ENCODE measurements at regions not wholly inside any gene's neighbourhood (a gene's known extent, or its start where the extent isn't known, plus 50 kb on each side); places are given as distances from the start of the nearest gene placed in this dataset.

DNA sequence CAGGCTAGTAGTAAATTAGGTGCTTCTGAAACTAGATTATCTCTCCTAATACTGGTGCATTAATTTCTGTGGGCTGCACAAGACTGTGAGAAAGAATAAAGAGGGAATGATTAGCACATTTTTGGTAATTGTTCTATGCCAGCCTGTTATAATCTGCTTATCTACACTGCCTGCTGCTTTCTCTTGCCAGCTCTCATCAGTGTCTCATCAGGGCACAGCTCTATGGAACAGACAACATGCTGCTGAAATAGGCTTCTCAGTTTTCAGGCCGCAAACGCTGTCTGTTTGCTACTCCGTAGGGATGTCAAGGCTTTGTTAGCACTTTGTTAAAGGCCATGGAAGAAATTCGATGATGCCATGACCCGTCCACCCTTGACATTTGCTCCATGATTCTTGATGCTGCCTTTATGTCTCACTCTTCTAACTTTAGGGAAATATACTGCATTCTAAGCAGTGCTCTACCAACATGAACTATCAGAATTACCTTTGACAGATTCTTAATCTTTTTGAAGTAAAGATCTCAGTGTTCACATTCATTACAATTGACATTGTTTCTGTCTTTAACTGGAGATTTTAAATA is 84.0 kb upstream of the PRR20A start:
- DNase-seq (ENCODE audit: low spot score): no peak

DNA sequence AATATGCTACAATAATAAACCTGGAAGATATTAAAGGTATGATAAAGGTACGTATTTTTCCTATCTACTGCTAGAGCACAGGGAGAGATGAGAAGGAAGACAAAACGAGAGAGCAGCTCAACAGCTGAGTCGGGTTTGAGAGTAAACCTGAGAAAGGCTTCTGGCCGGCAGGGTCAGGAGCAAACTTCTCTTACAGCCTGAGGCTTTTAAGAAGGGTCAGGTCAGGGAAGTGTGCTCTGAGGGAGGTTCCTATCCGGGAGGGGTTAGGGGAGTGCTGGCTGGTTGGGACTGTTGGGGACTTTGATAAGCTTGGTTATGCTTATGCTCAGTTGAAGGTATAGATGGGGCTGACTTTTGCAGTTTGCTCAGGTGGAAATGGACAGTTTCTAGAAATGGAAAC is 77.7 kb upstream of the PRR20A start:
- no peak for DNase-seq (ENCODE audit: low spot score)

DNA sequence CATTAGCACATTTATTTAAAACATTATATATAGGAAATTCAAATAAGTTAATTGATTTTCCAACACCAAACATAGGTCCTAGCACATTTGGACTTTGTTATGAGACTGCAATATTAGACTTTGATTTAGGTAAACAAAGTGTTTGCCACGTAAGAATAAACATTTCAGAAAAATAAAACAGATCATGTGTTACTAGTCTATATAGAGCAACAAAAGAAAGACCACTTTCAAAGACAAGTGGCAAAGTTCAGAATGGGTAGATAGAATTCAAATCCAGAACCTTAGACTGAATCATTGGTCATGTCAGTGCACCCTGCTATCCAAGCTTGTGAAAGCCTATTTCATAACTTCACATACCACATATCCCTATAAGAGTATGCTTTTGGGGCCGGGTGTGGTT is 66.7 kb upstream of the PRR20A start:
- no peak for DNase-seq (ENCODE audit: low spot score)

DNA sequence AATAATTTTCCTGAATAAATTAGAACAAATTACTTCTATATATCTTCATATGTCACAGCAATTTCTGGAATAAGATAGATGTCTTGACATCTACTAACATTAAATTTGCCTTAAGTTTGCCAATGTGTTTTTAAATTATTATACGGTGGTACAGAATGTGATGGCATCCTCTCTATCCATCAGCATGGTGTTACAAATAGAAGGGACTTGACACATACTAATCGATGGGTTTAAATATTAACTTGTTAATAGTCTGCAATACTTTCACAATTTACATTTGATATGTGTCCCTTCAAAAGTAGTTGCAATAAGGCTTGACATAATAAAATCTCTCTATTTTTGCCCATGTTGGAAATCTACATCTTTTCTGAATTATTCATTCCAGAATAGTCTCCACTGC is 65.1 kb upstream of the PRR20A start:
- DNase-seq (ENCODE audit: low spot score): no peak

DNA sequence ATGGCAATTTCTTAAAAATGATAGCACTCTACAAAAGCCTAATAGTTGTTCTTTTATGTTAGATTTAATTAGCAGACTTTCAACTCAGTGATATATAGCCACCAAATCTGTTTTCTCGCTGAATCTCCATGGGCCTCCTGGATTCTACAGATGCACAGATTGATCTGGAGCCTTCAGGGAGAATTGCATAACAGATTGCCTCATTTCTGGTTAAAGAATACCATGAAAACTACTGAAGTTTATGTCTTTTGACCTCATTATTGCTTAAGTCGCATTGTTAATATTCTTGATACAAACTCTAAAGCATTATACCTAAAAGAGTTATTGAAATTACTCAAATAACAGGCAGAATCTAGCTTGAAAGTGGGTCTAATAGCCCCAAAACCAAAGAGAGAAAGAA is 53.7 kb upstream of the PRR20A start:
- DNase-seq (ENCODE audit: low spot score): no peak
